ENCODE measurements at regions not wholly inside any gene's neighbourhood (a gene's known extent, or its start where the extent isn't known, plus 50 kb on each side); places are given as distances from the start of the nearest gene placed in this dataset.

DNA sequence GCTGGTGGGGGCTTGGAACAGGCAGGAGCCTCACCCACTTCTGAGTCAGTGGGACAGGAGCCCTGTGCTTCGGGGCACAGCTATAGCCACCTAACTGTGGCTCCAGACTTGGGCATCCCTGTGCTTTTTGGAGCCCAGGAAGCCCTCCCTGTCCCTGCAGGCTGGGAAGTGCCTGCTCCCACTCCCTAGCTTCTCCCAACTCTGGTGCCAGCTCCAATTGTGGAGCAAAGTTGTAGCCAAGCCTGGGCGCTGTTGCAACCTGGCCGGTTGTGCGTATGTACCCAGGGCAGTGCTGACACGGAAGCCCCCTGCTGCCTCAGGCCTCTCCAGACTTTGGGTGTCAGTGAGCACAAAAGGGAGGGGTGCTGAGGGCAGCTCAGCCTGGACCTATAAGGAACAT, 601.7 kb upstream of the GJE1 start:
- TF ChIP-seq, protein P1, sequence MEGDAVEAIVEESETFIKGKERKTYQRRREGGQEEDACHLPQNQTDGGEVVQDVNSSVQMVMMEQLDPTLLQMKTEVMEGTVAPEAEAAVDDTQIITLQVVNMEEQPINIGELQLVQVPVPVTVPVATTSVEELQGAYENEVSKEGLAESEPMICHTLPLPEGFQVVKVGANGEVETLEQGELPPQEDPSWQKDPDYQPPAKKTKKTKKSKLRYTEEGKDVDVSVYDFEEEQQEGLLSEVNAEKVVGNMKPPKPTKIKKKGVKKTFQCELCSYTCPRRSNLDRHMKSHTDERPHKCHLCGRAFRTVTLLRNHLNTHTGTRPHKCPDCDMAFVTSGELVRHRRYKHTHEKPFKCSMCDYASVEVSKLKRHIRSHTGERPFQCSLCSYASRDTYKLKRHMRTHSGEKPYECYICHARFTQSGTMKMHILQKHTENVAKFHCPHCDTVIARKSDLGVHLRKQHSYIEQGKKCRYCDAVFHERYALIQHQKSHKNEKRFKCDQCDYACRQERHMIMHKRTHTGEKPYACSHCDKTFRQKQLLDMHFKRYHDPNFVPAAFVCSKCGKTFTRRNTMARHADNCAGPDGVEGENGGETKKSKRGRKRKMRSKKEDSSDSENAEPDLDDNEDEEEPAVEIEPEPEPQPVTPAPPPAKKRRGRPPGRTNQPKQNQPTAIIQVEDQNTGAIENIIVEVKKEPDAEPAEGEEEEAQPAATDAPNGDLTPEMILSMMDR (IDR thresholded peaks at IDR 0.05): no peak
- no peak for TF ChIP-seq POLR2A (IDR thresholded peaks at IDR 0.05)

All from heart left ventricle (tissue), 13 donors.